SK-N-SH (cell line): ENCODE measurements at regions not wholly inside any gene's neighbourhood (a gene's known extent, or its start where the extent isn't known, plus 50 kb on each side); places are given as distances from the start of the nearest gene placed in this dataset.

Experiments used
- CTCF ChIA-PET: fragments of 300-600, 350-600 bp; formaldehyde crosslinking; extraction: SDS; loops from one replicate; lab custom pipeline; 2021; lab: Yijun Ruan, JAX
- POLR2A ChIA-PET: fragments of 350-600 bp; sonication (Branson Sonifier 250); formaldehyde crosslinking; extraction: SDS; loops from one replicate; lab custom pipeline; 2020; ENCODE audit warnings: antibody characterized with exemption, inconsistent platforms; lab: Yijun Ruan, JAX
- DNase-seq: peaks from one replicate; pipeline ENCODE4 v3.0.0; 2012
- H2AFZ ChIP-seq: fragments of 200-600 bp; sonication (generic); 2 replicates; pipeline ENCODE4 v1.8.1; 2016; ENCODE audit warnings: antibody characterized with exemption, mild to moderate bottlenecking, low read depth
- H3F3A ChIP-seq: fragments of 200-600 bp; sonication (generic); replicated peaks from 2 replicates; pipeline ENCODE3; 2016; ENCODE audit warnings: antibody characterized with exemption, mild to moderate bottlenecking; ENCODE audit not compliant: insufficient read depth
- H3K27ac ChIP-seq, 2 experiments: fragments of 200-500 bp in 1 of 2; fragments of 200-600 bp in 1 of 2; sonication (Bioruptor generic) in 1 of 2; sonication (generic), shearing (Covaris generic) in 1 of 2; 2 replicates each; pipeline versions ENCODE4 v1.5.1 to v1.6.1; 2014 to 2016; ENCODE audit warnings: low read depth in 2 of 2, inconsistent platforms in 1 of 2, low read length in 1 of 2, mild to moderate bottlenecking in 1 of 2, mixed read lengths in 1 of 2
- H3K27me3 ChIP-seq: fragments of 200-600 bp; sonication (generic), shearing (Covaris generic); 2 replicates; pipeline ENCODE4 v1.6.1; 2016; ENCODE audit warnings: mixed run types; ENCODE audit not compliant: insufficient read depth
- H3K36me3 ChIP-seq, 2 experiments: fragments of 200-500 bp in 1 of 2; fragments of 200-600 bp in 1 of 2; sonication (Bioruptor generic) in 1 of 2; sonication (generic) in 1 of 2; replicated peaks in 1 of 2; 2 replicates each; pipeline versions ENCODE3 to v1.5.1; 2014 to 2016; ENCODE audit warnings: low read length in 1 of 2, mild to moderate bottlenecking in 1 of 2; ENCODE audit not compliant: insufficient read depth in 2 of 2, control insufficient read depth in 1 of 2
- H3K4me1 ChIP-seq, 2 experiments: fragments of 200-500 bp in 1 of 2; fragments of 200-600 bp in 1 of 2; sonication (Bioruptor generic) in 1 of 2; sonication (generic), shearing (Covaris generic) in 1 of 2; 2 replicates each; pipeline versions ENCODE4 v1.5.1 to v1.6.1; 2014 to 2016; ENCODE audit warnings: low read depth in 1 of 2, low read length in 1 of 2, mixed run types in 1 of 2; ENCODE audit not compliant: insufficient read depth in 2 of 2, control insufficient read depth in 1 of 2
- H3K4me2 ChIP-seq: fragments of 200-600 bp; sonication (generic), shearing (Covaris generic); 2 replicates; pipeline ENCODE4 v1.6.1; 2017; ENCODE audit warnings: mixed run types
- H3K4me3 ChIP-seq, 2 experiments: fragments of 200-500 bp in 1 of 2; fragments of 200-600 bp in 1 of 2; sonication (Bioruptor generic) in 1 of 2; sonication (generic), shearing (Covaris generic) in 1 of 2; 2 replicates each; pipeline versions ENCODE4 v1.5.1 to v1.8.1; 2014 to 2016; ENCODE audit warnings: low read depth in 2 of 2, inconsistent platforms in 1 of 2, low read length in 1 of 2, mild to moderate bottlenecking in 1 of 2, mixed read lengths in 1 of 2, moderate library complexity in 1 of 2
- H3K79me2 ChIP-seq: fragments of 200-600 bp; sonication (generic); 2 replicates; pipeline ENCODE4 v1.8.1; 2017; ENCODE audit warnings: mild to moderate bottlenecking; ENCODE audit not compliant: insufficient read depth
- H3K9ac ChIP-seq: fragments of 200-600 bp; sonication (generic); 2 replicates; pipeline ENCODE4 v1.6.1; 2017; ENCODE audit warnings: mixed run types
- H3K9me2 ChIP-seq: fragments of 200-600 bp; sonication (generic); 2 replicates; pipeline ENCODE4 v1.6.1; 2017; ENCODE audit warnings: mixed run types
- H3K9me3 ChIP-seq: fragments of 200-600 bp; sonication (generic); 2 replicates; pipeline ENCODE4 v1.6.1; 2017; ENCODE audit warnings: mixed run types, mild to moderate bottlenecking, moderate library complexity
- H4K20me1 ChIP-seq: fragments of 200-600 bp; sonication (generic); 2 replicates; pipeline ENCODE4 v1.6.1; 2017; ENCODE audit warnings: mild to moderate bottlenecking, mixed run types; ENCODE audit not compliant: insufficient read depth
- EP300 ChIP-seq, 2 experiments: IDR thresholded peaks; 2 replicates each; pipeline versions ENCODE4 v1.4.0 to v1.6.1; 2012; ENCODE audit warnings: borderline replicate concordance in 1 of 2, low read depth in 1 of 2, low read length in 1 of 2
- FOXJ3 ChIP-seq: sonication (generic); formaldehyde crosslinking; IDR thresholded peaks from 2 replicates; pipeline ENCODE4 v1.5.1; 2020; ENCODE audit warnings: mild to moderate bottlenecking, missing genetic modification reagents
- FOXM1 ChIP-seq: IDR thresholded peaks from 2 replicates; pipeline ENCODE4 v1.4.0; 2012; ENCODE audit warnings: low read depth, mild to moderate bottlenecking
- GABPA ChIP-seq: IDR thresholded peaks from 2 replicates; pipeline ENCODE4 v1.4.0; 2012; ENCODE audit warnings: low read depth, mild to moderate bottlenecking
- GATA2 ChIP-seq: sonication (generic); formaldehyde crosslinking; IDR thresholded peaks from 2 replicates; pipeline ENCODE4 v1.5.0; 2020; ENCODE audit warnings: mild to moderate bottlenecking, missing genetic modification reagents
- JUND ChIP-seq: IDR thresholded peaks from 2 replicates; pipeline ENCODE4 v1.4.0; 2012
- NFIC ChIP-seq: IDR thresholded peaks from 2 replicates; pipeline ENCODE4 v1.4.0; 2012; ENCODE audit warnings: borderline replicate concordance
- POLR2AphosphoS5 ChIP-seq: IDR thresholded peaks from 2 replicates; pipeline ENCODE4 v1.6.1; 2012; ENCODE audit warnings: low read depth, low read length
- RAD21 ChIP-seq: IDR thresholded peaks from 2 replicates; pipeline ENCODE4 v1.6.1; 2012; ENCODE audit warnings: mild to moderate bottlenecking, low read length
- RXRA ChIP-seq: IDR thresholded peaks from 2 replicates; pipeline ENCODE4 v1.4.0; 2012; ENCODE audit warnings: low read depth, mild to moderate bottlenecking, borderline replicate concordance
- SIN3A ChIP-seq: IDR thresholded peaks from 2 replicates; pipeline ENCODE4 v1.6.1; 2012; ENCODE audit warnings: low read depth, mild to moderate bottlenecking, low read length, moderate library complexity, borderline replicate concordance
- SMC3 ChIP-seq: IDR thresholded peaks from 2 replicates; pipeline ENCODE4 v1.6.1; 2012; ENCODE audit warnings: low read depth, low read length, improper control_type of control experiment
- WGBS: methylation state at CpG from one replicate; pipeline ENCODE4 v1.1.6; 2017; ENCODE audit warnings: low lambda C conversion rate; 5-methylcytosine and 5-hydroxymethylcytosine counted together
- TF ChIP-seq, protein P1 (sequence below): fragments of 150-350 bp; IDR thresholded peaks from 2 replicates; pipeline ENCODE4 v1.6.1; 2017; ENCODE audit warnings: antibody characterized with exemption, low read length, low read depth, borderline replicate concordance
- TF ChIP-seq, protein P2 (sequence below): fragments of 200-600 bp; sonication (generic); IDR thresholded peaks from 2 replicates; pipeline ENCODE4 v1.6.1; 2017; ENCODE audit warnings: antibody characterized with exemption, mild to moderate bottlenecking, moderate library complexity
- TF ChIP-seq, protein P3 (sequence below): IDR thresholded peaks from 2 replicates; pipeline ENCODE4 v1.6.1; 2012; ENCODE audit warnings: mild to moderate bottlenecking, low read depth, low read length, moderate library complexity

DNA sequence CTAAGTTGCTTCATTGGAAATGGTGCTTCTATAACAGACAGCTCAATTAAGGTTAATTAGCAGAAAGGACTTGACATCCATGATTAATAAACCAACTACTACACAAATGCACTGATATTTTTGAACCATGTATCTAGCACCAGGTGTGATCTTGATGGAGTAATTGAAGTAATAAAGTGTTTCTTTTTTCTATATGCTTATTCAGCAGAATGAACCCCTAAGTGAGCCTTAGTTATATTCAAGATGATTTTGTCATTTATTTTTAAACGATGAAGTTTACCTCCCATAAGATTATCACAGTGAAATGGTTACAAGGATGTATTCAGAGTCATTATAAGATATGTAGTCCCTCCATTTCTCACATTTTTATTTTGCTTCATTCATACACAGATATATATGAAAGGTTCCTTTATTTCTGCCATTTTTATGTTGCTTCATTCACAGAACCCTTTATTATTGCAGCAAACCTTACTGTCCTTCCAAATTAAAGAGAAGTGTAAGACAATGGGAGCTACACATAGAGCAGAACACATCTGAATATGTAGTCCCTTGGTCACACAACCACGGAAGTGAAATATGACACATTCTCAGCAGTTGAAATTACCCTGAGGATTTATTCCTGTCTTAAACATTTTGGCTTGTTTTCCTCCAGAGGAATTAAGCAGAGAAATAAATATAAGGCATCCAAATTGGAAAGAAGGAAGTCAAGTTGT is 295.0 kb downstream of the RAP2B start:
- H3K9ac ChIP-seq = no peak overlapping the region
- no peak overlapping the region for H3K4me3 ChIP-seq
- no peaks in the 10 kb centered on the region for H3K79me2 ChIP-seq
- H3F3A ChIP-seq = no peaks in the 10 kb centered on the region
- H3K9me3 ChIP-seq = no peaks in the 10 kb centered on the region
- no peaks in the 10 kb centered on the region for H3K4me1 ChIP-seq
- DNase-seq = no peak
- H3K4me2 ChIP-seq = no peak overlapping the region
- TF ChIP-seq, protein P1, sequence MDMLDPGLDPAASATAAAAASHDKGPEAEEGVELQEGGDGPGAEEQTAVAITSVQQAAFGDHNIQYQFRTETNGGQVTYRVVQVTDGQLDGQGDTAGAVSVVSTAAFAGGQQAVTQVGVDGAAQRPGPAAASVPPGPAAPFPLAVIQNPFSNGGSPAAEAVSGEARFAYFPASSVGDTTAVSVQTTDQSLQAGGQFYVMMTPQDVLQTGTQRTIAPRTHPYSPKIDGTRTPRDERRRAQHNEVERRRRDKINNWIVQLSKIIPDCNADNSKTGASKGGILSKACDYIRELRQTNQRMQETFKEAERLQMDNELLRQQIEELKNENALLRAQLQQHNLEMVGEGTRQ = no peak
- TF ChIP-seq EP300 (IDR thresholded peaks at IDR 0.05; ENCODE audit: borderline replicate concordance in 1 of 2, low read depth in 1 of 2, low read length in 1 of 2) = no peak
- no peak for TF ChIP-seq GATA2 (CRISPR knock-in tag)
- TF ChIP-seq JUND = no peak
- TF ChIP-seq FOXJ3 (CRISPR knock-in tag) = no peak
- TF ChIP-seq, protein P2, sequence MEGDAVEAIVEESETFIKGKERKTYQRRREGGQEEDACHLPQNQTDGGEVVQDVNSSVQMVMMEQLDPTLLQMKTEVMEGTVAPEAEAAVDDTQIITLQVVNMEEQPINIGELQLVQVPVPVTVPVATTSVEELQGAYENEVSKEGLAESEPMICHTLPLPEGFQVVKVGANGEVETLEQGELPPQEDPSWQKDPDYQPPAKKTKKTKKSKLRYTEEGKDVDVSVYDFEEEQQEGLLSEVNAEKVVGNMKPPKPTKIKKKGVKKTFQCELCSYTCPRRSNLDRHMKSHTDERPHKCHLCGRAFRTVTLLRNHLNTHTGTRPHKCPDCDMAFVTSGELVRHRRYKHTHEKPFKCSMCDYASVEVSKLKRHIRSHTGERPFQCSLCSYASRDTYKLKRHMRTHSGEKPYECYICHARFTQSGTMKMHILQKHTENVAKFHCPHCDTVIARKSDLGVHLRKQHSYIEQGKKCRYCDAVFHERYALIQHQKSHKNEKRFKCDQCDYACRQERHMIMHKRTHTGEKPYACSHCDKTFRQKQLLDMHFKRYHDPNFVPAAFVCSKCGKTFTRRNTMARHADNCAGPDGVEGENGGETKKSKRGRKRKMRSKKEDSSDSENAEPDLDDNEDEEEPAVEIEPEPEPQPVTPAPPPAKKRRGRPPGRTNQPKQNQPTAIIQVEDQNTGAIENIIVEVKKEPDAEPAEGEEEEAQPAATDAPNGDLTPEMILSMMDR = no peak
- TF ChIP-seq RAD21 = no peak
- no peak for TF ChIP-seq SMC3
- no peaks in the 10 kb centered on the region for H3K36me3 ChIP-seq
- ChIA-PET POLR2A (no interaction called here), CTCF (no interaction called here)
- no peaks in the 10 kb centered on the region for H3K27me3 ChIP-seq
- H2AFZ ChIP-seq = no peak overlapping the region
- no peaks in the 10 kb centered on the region for H3K9me2 ChIP-seq
- no peak overlapping the region for H3K27ac ChIP-seq
- no peaks in the 10 kb centered on the region for H4K20me1 ChIP-seq
- WGBS = 4% methylated on average over 2 of the region's 2 CpGs

DNA sequence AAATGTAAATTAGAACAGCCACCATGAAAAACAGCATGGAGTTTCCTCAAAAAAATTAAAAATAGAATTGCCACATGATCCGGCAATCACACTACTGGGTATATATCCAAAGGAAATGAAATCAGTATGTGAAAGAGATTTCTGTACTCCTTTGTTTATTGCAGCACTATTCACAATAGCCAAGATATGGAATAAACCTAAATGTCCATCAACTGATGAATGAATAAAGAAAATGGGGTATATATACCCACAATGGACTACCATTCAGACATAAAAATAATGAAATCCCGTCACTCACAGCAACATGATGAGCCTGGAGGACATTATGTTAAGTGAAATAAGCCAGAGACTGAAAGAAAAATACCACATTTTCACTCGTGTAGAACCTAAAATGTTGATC is 296.9 kb downstream of the RAP2B start:
- H3K4me2 ChIP-seq = no peak overlapping the region
- H3K4me3 ChIP-seq = no peak overlapping the region
- no peaks in the 10 kb centered on the region for H3K9me3 ChIP-seq
- H3K27me3 ChIP-seq = no peaks in the 10 kb centered on the region
- no peak for DNase-seq
- no peaks in the 10 kb centered on the region for H3K36me3 ChIP-seq
- POLR2A ChIA-PET = no interaction called here
- no peaks in the 10 kb centered on the region for H3K79me2 ChIP-seq
- H2AFZ ChIP-seq = no peak overlapping the region
- H4K20me1 ChIP-seq = no peaks in the 10 kb centered on the region
- H3F3A ChIP-seq = no peaks in the 10 kb centered on the region
- no peak overlapping the region for H3K27ac ChIP-seq
- CTCF ChIA-PET = no interaction called here
- WGBS = 28% methylated on average over 3 of the region's 3 CpGs
- no peaks in the 10 kb centered on the region for H3K4me1 ChIP-seq
- no peak for TF ChIP-seq NFIC
- H3K9me2 ChIP-seq = no peaks in the 10 kb centered on the region
- no peak overlapping the region for H3K9ac ChIP-seq

DNA sequence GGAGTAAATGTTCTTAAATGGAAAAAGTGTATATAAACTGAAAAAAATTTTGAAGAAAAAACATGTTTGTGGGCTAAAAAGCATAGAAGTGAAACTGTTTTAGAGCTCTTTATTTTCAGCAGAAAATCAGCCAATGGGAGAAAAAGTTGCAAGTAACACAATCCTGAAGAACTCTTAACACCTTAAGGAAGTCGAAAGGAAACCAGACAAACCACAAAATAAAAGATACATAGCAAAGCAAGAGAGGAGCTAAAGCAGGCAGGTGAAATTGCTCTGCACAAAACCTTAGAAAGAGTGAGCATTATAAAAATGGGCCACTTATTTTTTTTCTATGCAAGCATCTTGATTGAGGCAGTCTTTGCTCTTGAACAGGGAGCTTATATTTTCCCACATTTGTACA is 300.5 kb downstream of the RAP2B start:
- no peaks in the 10 kb centered on the region for H3K9me2 ChIP-seq
- ChIA-PET CTCF (no interaction called here), POLR2A (no interaction called here)
- H3K4me3 ChIP-seq = no peak overlapping the region
- H3K36me3 ChIP-seq = no peaks in the 10 kb centered on the region
- no peaks in the 10 kb centered on the region for H3K4me1 ChIP-seq
- no peak overlapping the region for H3K4me2 ChIP-seq
- H3K9me3 ChIP-seq = no peaks in the 10 kb centered on the region
- H2AFZ ChIP-seq = no peak overlapping the region
- no peaks in the 10 kb centered on the region for H4K20me1 ChIP-seq
- no peaks in the 10 kb centered on the region for H3K27me3 ChIP-seq
- no peaks in the 10 kb centered on the region for H3F3A ChIP-seq
- H3K27ac ChIP-seq = no peak overlapping the region
- DNase-seq = no peak
- WGBS = 3% methylated on average over 1 of the region's 1 CpG
- H3K9ac ChIP-seq = no peak overlapping the region
- no peaks in the 10 kb centered on the region for H3K79me2 ChIP-seq
- no peak for TF ChIP-seq FOXM1
- no peak for TF ChIP-seq SIN3A
- TF ChIP-seq, protein P3, sequence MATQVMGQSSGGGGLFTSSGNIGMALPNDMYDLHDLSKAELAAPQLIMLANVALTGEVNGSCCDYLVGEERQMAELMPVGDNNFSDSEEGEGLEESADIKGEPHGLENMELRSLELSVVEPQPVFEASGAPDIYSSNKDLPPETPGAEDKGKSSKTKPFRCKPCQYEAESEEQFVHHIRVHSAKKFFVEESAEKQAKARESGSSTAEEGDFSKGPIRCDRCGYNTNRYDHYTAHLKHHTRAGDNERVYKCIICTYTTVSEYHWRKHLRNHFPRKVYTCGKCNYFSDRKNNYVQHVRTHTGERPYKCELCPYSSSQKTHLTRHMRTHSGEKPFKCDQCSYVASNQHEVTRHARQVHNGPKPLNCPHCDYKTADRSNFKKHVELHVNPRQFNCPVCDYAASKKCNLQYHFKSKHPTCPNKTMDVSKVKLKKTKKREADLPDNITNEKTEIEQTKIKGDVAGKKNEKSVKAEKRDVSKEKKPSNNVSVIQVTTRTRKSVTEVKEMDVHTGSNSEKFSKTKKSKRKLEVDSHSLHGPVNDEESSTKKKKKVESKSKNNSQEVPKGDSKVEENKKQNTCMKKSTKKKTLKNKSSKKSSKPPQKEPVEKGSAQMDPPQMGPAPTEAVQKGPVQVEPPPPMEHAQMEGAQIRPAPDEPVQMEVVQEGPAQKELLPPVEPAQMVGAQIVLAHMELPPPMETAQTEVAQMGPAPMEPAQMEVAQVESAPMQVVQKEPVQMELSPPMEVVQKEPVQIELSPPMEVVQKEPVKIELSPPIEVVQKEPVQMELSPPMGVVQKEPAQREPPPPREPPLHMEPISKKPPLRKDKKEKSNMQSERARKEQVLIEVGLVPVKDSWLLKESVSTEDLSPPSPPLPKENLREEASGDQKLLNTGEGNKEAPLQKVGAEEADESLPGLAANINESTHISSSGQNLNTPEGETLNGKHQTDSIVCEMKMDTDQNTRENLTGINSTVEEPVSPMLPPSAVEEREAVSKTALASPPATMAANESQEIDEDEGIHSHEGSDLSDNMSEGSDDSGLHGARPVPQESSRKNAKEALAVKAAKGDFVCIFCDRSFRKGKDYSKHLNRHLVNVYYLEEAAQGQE = no peak
- no peak for TF ChIP-seq POLR2AphosphoS5
- no peak for TF ChIP-seq GABPA
- TF ChIP-seq RXRA = no peak
- no peak for TF ChIP-seq SMC3
